Astrocyte (in vitro differentiated cells and primary cell): ENCODE measurements at regions not wholly inside any gene's neighbourhood (a gene's known extent, or its start where the extent isn't known, plus 50 kb on each side); places are given as distances from the start of the nearest gene placed in this dataset.

Source experiments
- CTCF ChIP-seq: IDR thresholded peaks from 2 replicates; pipeline ENCODE4 v1.5.1; 2011; ENCODE audit warnings: low read depth, mild to moderate bottlenecking, inconsistent platforms, low read length, moderate library complexity; ENCODE audit not compliant: insufficient read depth
- EZH2 ChIP-seq: IDR thresholded peaks from 2 replicates; pipeline ENCODE4 v1.6.1; 2012; ENCODE audit warnings: mild to moderate bottlenecking, low read length, inconsistent platforms; ENCODE audit not compliant: insufficient read depth

GRCh38 chr11:116037861-116038260, 533.6 kb upstream of the CADM1 start:
- TF ChIP-seq CTCF = no peak
- TF ChIP-seq EZH2 = no peak
